Amygdala (tissue), 56 donors: ENCODE measurements at regions not wholly inside any gene's neighbourhood (a gene's known extent, or its start where the extent isn't known, plus 50 kb on each side); places are given as distances from the start of the nearest gene placed in this dataset.
"Not testable (repeated sequence)": the region's sequence is repeated elsewhere in the genome, so short reads cannot be mapped to it uniquely, and the experiment has no call there.

Experiments used
- DNase-seq, 56 donors: peaks; one replicate each; lab custom pipeline; 2025; lab: John Stamatoyannopoulos, UW

DNA sequence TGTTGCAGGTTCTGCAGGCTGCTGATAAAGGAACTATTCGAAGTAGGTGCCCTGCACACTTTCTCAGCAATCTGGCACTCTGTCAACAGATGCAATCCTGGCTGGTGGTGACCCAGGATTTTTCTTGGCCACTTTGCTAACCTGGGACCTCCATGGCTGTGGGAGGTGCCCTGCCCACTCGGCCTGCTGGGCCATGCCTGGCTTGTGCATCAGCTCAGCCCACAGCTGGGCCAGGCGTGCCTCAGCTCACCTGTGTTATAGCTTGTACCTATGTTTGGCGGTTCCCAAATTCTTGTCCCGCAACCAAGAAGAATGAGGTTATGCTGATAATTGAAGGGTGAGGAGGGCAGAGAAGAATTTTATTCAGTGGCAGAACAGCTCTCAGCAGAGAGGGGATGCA, 141.7 kb downstream of the NPY start:
- DNase-seq: no peak

- DNase-seq: no peak
Observed at GRCh38 chr7:24427048-24427447, 143.1 kb downstream of the NPY start.

DNA sequence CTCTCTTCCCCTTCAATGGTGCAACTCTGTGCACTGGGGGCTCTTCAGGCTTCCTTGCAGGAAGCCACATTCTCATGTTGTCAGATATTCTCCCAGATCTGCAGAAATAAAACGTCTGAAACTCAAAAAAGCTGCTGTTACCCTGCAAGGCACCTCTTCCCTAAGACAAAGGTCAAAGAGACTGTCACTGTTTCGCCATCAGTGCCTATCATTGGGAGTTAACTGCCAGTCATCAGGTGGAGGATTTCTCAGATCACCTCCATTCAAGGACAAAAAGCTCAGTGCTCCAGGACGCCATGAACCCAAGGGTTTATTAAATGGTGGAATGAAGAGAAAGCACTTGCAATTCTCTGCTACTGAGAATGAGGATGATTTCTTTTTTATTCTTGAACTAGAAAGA, 144.6 kb upstream of the PALS2 start:
- no peak for DNase-seq

DNA sequence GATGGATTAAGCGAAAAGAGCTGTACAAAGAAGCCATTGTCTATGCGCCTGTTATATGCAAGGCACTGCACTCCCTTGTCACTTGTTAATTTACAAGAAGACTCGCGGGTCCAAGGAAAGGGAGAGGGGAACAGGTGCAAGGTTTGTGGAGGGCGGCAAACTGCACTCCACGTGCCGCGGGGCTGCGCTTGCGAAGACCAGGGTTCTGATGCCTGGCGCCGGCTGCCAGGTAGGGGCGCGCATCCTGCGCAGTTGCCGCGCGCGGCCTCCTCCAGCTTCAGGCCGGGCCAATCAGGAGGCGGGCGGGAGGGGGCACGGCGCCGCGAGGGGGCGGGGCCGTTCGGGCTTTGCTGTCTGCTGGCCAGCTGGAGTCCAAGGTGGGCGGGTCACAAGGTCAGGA, 140.6 kb upstream of the PALS2 start:
- DNase-seq: no peak

GRCh38 chr7:24434972-24435371, 138.3 kb upstream of the PALS2 start:
- DNase-seq: no peak

- no peak for DNase-seq
Observed at GRCh38 chr7:24436131-24436920, 136.9 kb upstream of the PALS2 start.

DNA sequence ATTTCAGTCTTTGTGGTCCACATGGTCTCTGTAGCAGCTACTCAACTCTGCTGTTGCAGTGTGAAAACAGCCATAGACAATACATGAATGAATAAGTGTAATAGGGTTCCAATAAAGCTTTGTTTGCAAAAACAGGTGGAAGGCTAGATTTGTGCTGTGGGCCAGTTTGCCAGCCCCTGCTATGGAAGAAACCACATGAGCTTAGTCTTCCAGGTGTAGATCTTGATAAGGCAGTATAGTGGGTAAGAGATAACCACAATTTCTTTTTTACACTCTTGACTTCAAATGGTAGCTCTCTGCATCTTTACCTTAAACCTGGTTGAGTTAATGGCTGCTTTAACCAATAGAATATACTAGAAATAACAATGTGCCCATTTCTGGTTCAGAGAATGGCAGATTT, 135.0 kb upstream of the PALS2 start:
- no peak for DNase-seq

GRCh38 chr7:24439104-24439503, 134.1 kb upstream of the PALS2 start:
- DNase-seq: not testable (repeated sequence)

GRCh38 chr7:24440892-24441291, 132.4 kb upstream of the PALS2 start:
- DNase-seq: no peak

DNA sequence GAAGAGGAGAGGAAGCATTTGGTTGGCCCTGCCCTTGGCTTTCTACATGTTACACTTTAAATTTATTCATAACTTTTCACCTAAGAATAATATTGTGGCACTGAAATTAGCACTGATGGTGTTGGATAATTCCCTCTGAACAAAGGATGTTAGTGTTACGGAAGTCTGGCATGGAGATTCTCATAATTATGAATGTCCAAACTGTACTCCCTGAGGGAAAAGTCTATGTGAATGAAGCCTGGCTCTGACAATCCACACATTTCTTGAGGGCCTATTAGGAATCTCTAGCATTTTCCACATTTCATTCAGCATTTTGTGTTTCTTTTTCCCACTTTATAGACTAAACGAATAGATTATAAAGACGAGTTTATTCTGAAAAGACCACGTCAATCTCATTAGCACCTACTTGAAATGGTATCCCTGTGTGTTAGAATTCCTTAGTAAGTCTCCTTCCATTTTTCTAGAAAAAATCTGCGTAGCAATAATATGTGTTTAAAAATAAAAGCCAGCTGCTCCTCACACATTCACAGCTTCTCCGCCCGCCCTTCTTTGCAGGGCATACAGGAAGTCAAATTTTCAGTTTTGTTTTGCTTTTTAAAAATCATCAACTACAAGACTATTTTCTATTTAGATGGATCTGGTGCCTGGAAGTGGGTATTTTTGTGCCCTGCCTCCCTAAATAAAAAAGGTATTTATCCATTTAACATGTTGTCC, 131.8 kb upstream of the PALS2 start:
- DNase-seq: peak in 1 of 56 donors; percentile 6

DNA sequence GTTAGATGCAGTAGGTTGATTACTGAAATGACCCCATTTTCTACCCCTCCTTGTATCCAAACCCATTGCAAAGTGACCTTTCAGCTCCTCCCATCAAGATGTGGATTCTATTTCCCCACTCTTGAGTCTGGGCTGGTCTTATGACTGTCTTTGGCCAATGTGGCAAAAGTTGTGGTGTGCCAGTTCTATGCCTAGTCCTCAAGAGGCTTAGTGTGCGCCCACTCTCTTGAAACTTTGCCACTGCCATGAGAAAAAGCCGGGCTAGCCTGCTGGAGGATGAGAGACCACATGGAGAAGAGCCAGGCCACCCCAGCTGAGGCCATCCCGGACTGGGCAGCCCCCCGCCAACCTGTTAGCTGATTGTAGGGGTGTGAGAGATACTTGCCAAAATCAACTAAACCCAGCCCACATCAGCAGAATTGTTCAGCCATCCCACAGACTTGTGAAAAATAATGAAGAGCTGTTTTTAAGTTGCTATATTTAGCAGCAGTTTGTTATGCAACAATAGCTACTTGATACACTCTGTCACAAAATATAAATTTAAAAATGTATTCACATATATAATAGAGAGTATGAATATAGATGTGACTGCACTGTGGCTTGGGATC, 131.0 kb upstream of the PALS2 start:
- DNase-seq: peak in 6 of 56 donors; percentile 4 to 12 (median 9)

DNA sequence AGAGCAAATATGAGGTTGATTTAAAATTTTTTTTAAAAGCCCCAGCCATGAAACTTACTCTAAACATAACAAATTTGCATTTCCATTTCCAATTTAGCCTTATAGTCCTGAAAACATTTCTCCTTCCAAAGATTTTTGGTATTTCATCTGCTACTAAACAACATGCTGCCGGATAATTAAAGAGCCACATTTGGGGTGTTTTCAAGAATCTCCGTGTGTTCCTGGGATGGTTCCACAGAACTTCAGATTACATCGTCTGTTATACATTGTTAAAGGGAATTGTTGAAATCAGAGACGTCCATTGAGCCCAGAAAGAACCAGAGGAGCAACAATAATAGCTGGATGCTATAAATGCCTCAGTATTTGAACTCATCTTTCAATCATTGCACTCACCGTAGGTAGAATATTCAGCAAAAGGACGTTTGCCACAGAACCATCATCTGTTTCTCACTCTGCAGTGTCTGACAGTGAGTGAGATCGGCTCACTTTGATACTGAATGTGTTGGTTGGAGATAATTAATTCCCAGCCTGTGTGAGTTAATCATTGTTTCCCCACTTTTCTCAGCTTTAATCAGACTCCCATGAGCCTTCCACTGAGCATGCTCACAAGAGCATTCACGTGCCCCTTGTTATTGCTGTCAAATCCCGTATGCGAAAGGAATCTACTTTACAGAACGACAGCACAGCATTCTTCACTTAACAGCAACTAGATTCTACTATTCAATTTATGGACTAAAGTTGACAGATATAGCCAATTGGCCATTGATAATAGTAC, 128.4 kb upstream of the PALS2 start:
- peak in 8 of 56 donors; percentile 1 to 44 (median 10) for DNase-seq

DNA sequence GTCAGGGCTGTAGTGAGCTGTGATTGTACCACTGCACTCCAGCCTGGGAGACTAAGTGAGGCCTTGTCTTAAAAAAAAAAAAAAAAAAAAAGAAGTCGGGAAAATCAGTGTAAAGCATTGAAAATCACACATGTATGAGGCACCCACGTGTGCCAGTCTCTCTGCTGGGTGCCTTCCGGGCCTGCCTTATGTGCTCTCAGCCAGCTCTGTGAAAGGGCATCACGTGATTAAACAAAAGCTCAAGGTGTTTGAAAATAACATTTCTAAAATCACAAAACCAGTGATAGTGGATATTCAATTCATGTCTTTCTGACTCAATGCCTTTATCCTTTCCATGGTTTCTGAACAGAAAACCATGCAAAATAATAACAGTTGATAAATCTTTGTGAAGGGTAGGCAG, 125.2 kb upstream of the PALS2 start:
- no peak for DNase-seq

DNA sequence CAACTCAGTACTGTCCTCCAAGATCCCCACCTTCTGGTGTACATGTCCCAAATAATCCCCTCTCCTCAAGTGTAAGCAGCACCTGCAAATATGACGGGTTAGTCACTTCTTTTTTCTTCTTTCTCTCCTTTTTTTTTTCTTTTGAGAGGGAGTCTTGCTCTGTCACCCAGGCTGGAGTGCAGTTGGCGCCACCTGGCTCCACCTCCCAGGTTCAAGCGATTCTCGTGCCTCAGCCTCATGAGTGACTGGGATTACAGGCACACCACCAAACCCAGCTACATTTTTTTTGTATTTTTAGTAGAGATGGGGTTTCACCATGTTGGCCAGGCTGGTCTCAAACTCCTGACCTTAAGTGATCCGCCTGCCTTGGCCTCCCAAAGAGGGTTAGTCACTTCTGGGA, 123.8 kb upstream of the PALS2 start:
- not testable (repeated sequence) for DNase-seq

DNA sequence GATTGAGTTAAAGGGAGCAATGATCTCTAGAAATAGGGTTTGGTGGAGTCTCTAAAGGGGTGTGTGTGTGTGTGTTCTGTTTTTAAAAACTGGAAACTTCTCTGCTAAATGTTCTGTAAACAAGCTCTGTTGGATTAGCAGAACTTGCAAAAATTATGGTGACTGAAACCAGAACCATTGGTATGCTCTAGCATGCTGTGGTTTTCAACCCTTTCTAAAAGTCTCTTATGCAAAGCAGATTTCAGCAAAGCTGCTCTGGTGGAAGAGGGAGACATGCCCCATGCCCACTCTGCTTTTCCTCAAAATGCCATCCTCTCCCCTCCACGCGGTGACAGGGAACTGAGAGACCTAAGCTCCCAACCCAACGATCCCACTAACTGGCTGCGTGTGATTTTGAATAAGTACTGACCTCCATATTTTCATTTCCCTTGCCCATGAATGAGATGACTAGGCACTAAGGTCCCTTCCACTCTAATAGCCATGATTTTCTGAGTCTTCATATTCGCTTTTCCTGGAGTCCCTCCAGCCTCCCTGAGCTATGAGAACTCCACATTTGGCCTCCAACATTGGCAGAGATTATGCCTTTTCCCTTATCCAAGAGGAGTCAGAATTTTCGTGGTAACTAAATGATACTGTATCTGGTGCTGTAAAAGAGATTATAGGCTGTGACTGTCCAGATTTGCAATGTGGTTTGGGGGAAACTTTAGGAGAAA, 117.3 kb upstream of the PALS2 start:
- no peak for DNase-seq

DNA sequence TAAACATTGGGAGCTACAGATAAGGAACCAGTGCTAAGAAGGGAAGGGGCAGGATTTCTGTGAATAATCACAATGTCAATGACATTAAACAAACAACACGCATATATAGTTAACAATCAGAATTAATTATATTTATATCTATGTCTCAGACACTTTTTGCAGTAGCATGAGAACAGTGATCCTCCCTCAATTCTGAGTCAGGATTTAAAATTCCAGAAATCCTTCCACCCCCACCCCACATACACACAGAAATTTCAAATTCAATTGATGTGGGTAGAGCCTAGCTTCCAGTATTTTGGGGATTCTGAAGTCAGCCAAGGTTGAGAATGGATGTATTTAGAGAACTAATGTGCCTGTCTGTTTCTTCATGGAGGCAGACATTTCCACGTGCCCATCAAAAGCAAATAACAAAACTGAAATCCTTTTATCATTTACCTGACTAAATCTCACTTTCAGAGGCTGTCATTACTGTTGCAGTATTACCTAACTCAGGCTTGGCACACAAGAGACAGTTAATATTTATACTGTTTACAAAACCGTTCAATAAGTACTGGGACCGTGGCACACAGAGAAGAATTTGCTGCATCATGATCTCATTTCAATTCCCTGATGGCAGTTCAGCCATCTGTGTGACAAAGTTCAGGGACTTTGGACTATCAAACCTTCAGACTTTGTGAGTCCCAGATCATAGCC, 116.6 kb upstream of the PALS2 start:
- no peak for DNase-seq

GRCh38 chr7:24457219-24457558, 116.1 kb upstream of the PALS2 start:
- no peak for DNase-seq

DNA sequence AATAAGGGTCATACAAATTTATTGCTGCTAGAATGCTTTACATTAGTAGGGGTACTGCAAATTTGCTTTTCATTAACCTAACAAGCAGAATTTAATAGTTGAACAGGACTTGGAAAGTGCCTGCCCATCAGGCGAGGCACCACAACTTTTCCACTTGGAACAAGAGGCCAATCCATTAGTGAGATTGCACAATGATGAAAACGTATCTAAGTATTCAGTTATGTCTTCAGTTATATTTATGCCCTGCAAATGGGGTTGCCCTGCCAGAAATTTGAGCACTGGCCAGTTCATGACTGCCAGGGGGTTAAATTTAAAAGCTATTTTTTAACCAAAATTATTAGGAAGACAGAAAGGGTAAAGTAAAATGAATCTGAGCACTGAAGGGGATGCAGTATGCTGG, 111.1 kb upstream of the PALS2 start:
- DNase-seq: no peak

- no peak for DNase-seq
Observed at GRCh38 chr7:24462984-24463383, 110.3 kb upstream of the PALS2 start.

- DNase-seq: no peak
Observed at GRCh38 chr7:24463474-24463873, 109.8 kb upstream of the PALS2 start.
